ENCODE measurements at regions not wholly inside any gene's neighbourhood (a gene's known extent, or its start where the extent isn't known, plus 50 kb on each side); places are given as distances from the start of the nearest gene placed in this dataset.

DNA sequence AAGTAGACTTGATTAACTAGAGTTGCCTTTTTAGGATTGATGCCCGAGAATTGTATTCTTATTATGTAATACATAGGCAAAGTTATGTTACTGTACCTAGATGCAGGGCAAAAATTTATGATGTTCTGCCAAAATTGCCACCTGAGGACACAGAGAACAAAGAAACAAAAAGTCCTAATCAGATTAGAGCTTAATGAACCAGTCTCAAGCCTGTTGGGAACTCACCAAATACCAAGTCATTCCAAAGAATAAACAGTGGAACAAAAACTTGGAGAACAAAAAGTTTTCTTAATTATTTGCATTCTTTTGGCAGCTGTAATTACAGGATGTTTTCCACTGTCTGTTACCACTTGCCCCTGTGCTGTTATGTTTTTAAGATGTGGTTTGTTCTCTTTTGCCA is 154.7 kb upstream of the SGK1 start:
- no peak for DNase-seq

DNA sequence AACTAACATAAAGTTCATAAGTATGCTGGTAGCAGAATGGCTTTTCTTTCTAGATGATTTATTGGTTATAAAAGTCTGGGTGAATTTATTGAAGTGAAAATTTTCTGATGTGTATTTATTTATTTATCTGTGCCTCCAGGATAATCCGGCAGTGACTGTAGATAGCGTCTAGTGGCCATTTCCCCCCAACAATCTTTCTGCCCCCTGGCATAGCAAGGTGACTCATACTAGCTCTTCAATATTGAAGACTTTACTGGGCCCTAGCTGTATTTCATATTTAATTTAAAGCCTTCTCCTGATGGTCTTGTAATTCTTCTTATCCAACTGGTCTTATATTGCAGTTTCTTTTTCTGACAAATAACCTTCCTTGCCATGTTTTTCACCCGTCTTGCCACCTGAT is 154.1 kb upstream of the SGK1 start:
- peak; percentile 29 for DNase-seq

DNA sequence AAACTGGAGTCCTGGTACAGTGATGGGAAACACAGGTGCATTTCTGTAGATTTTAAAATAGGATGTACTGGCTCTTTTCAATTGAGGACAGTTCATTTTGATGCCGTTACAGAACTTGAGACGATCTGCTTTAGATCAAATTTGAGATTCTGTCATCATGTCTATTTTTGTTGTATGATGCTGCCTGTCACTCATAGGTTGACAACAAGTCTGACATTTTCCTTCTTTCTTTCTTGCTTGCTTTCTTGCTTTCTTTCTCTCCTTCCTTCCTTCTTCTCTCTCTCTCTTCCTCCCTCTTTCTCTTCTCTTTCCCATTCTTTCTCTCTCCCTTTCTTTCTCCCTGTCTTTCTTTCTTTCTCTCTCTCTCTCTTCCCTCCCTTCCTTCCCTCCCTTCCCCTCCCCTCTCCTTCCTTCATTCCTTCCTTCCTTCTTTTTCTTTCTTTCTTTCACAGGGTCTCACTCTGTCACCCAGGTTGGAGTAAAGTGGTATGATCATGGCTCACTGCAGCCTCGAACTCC is 152.6 kb upstream of the SGK1 start:
- no peak for DNase-seq

DNA sequence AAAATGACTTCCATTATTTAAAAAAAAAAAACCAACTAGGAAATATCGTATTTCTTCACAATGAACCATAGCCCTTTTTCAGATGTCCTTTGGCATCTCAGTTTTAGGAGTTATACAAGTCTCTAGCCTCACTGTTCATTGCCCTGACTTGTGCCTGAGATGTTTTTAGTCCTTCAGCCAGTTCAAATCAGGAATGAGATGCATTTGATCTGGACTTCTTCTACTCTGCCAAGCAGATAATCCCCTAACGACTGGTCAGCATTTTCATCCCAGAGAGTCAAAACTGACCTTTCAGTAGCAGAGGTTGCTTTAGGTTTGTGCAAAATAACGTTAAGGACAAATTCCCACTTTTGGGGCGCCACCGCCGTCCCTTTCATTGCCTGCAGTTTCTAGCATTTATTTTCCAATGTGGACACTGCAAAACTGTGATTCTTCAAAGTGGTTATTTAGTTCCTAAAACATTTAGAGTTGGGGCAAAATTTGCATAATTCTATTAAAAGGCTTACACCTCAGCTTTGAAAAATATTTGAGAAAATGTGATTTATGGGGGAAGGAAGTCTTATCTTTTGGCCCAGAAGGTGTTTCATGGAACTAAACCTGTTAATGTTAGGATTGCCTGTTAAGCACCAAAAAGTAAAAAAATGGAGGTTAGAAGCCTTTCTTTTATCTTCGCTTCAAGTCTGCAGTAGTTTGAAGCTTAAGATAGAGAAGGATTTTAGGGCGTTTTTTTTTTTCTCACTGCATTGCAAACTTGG is 152.0 kb upstream of the SGK1 start:
- no peak for DNase-seq

DNA sequence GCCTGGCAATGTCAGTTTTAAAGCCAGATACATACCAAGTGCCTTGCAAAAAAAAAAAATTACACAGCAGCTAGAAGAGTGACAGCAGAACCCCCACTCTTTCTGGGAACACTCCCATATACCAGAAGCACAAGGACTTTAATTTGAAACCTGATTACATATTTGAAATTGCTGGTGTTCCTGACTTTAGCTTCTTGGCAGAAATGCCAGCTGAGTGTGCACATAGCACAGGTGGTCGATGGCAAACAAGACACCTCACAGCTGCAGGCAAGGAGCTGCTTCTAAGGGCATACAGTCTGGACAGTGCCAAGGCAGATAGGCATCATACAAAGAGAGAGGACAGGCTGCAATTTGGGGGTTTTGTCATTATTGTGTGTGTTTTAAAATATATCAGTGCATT is 150.7 kb upstream of the SGK1 start:
- no peak for DNase-seq

DNA sequence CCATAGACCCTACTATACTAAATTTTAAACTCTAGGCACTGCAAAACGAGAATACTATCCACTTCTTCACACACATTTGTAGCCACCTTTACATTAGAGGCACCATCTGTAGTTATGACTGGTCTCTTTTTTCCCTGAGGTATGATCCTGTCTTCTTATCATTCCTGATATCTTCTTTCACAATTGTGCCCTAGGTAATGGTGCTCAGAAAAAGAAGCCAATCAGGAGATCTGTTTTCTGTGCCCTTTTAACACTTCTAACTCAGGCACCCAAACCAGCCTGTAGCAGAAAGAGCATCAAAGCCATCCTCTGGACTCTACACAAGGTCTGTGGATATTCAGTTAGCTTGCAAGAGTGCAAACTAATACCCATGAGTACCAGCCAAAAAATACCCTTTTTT is 149.7 kb upstream of the SGK1 start:
- no peak for DNase-seq

DNA sequence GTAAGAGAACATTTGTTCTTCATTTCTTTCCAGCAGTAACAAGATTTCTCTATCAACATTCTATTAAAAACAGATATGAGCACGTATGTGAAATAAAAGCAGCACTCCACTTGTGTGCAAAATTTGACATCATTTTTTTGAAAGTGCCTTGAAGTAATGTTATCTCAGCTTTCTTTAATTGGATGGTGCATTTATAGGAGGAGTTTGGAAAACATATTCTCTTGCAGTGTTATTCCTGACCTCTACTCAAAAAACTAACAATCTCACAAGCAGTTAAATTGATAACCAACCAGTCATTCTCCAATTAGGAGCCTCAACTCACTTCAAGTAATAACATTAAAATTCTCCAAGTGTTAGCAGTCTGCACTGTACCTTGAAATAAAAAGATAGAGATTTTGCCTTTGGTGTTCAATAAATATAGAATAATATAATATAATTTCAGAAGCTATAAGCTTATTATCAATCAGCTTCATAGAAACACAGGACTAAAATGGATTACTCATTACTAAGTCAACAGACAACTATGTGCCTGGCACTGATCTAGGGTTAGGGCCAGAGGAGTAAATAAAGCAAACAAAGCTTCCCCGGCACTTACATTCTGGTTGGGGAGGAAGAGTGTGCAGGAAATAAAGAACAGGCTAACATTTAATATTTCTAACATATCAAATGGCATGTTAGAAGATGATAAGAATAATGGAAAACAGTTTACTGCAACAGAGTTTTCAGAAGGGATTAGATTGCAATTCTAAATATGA is 149.0 kb upstream of the SGK1 start:
- DNase-seq, result peak; percentile 59

DNA sequence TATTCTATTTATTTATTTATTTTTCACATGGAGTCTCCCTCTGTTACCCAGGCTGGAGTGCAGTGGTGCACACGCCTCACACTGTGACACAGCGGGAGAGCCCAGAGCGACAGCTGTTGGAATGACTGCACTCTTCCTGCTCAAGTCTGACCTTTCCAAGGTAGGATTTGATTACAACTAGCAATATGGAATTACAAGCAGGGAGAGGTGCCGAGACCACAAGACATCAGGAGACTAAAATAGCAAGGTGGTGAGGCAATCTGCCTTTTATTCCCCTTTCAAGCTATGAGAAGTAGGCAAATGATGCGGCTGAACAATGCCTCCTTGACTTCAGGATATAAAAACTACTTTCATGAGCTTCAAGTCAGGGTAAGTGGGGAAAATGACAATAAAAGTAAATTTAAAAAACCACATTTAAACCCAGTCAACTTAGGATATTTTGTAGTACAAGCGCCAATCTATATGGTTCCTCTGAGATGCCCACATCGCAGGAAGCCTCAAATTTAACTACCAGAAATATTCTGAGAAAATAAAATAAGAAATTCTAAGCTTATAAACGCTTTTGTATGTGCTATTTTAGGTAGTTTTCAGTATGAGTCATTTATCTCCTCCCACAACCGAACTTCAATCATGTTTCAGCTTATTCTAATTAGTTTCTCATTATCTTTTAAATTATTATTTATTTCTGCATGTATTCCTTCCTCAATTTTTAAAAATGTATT is 146.9 kb upstream of the SGK1 start:
- peak; percentile 47 for DNase-seq

DNA sequence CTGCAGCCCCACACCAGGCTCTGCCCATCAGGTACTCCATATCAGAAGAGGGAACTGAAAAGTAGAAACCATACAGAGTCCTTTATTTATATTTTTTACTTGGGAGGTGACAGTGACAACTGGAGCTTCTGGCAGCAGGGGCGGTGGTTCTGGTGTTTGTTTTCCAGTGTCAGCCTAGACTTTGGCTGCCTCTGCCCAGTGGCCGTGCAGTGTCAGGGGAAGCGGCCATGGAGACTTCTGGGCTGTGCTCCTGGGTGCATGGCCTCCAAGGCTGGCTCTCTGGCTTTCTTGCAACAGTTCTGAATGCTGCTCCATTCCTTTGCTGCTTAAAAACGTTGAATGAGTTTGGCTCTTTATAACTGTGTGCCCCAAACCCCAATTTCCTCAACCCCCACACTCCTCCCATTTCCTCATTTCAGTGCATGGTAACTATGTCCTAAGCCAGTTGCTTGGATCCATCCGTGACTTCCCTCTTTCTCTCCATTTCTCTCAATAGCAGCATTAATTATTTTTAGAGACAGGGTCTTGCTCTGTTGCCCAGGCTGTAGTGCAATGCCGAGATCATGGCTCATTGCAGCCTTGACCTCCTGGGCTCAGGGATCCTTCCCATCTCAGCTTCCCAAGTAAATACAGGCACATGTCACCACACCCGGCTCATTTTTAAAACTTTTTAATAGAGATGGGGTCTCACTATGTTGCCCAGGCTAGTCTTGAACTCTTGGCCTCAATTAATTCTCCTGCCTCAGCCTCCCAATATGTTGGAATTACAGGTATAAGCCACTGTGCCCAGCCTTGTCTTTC is 141.1 kb upstream of the SGK1 start:
- DNase-seq, result no peak

DNA sequence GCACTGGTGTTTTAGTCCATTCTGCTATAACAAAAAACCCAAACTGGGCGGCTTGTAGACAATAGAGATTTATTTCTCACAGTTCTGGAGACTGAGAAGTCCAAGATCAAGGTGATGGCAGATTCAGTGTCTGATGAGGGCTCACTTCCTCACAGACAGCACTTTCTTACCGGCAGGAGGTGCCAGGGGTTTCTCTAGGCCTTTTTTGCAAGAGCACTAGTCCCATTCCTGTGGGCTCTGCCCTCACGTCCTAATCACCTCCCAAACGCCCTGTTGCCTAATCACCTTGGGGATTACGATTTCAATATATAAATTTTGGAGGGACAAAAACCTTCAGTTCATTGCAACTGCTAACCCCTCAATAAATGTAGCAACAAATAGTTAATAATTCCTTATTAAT is 140.0 kb upstream of the SGK1 start:
- DNase-seq, result no peak

DNA sequence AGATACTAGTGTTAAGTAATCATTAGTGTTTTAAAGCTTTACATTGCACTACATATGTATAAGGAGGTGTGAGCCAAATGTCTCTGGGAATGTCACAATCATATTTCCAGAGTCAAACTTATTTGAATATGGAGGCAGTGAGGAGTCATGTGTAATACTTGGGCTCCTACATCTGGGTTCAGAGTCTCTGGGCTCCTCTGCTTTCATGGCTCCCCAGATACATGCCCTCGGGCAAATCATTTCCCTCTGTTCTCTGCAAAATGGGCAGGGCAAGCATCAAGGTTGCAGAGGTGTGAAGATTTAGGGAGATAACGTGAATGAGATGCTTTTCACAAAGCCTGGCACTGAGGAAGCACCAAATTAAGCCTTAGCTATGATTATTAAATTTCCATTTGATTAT is 138.3 kb upstream of the SGK1 start:
- no peak for DNase-seq

DNA sequence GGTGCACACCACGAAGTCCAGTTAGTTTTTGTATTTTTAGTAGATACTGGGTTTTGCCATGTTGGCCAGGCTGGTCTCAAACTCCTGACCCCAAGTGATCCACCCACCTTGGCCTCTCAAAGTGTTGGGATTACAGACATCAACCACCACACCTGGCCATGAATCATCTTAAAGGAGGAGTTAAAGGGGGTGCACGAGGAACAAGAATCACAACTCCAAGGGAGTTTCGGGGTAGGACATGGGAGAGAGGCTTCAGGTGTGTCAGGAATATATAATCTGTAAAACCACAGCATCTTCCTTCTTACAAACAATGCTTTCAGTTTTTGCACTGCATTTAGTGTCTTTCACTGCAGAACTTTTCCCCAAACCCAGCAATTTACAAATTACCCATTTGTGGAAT is 137.4 kb upstream of the SGK1 start:
- DNase-seq, result no peak

DNA sequence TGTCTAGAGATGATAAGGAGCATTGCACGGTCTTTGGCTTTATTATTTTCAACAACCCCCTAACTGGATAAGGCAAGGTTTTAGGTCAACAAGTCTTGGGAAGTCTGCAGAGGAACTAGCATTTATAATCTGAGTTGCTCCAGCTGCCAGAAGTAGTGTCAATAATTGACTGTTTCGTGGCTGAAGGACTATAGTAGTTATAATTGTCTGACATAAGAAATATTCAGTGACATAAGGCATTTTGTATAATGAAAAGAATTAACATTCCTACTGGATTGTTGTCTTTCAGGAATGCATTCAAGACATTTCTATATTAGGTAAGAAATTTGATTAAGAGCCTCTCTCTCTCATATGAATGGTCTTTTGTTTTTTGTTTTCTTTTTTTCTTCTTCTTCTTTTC is 136.9 kb upstream of the SGK1 start:
- no peak for DNase-seq

DNA sequence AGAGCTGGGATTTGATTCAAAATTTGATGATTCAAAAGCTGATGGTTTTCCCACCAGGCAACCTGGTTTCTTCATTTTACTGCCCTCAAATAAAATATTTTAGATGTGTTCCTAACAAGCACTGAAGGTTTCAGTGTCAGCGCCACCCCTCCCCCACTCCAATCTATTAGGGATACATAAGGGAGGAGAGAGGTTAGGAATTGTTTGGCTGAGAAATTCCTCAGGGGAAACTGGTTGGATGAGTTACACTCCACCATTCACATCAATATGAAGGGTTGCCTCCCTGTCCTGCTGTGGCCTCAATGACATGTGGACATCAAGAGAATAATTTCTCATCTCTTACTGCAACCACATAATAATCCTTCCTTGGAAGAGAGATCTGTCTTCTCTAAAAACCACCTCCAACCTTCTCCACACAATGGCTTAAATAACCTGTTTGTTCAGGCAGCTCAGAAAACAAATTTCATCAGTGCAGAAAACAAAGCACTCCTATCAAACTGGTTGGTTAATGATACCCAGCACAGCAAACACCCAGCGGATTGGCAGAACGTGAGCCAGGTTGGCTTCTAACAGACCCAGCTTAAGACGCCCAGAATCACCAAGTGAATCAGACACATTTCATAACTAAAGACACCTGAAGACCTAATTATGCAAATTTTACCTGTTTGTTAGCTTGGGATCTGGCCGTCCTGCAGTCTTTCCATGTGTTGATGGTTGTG is 136.0 kb upstream of the SGK1 start:
- no peak for DNase-seq

DNA sequence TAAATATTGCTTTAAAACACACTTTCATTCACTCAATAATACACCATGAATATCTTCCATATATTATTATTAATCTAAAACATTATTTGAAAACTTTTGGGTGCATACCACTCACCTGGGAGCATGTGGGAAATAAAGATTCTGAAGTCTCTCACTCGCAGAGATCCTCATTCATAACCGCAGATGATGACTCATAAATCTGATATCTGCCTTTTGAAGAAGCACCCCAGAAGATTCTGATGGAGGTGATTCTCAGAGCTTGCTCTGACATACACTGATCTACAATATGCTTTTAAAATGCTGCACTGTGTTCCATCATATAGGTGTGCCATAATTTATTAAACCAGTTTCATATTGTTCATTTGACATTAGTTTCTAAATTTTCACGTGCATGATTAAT is 135.0 kb upstream of the SGK1 start:
- peak; percentile 27 for DNase-seq

DNA sequence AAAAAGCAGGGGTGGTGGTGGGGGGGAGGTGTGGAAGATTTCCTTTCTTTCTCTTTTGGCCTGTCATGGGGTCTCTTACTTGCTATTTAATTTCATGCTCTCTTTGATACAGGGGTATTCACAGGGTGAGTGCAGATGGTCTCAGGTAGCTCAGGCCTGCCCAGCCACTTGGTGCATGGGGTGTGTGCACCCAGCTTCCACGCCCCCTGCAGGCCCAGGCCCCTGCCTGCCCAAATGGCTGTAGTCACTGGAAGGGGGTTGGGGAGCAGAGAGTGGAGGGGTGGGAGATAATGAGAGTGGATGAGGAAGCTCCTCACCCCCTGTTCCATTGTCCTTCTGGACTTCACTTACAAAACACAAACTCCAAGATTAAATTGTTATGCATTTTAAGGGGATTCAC is 133.6 kb upstream of the SGK1 start:
- DNase-seq, result no peak

DNA sequence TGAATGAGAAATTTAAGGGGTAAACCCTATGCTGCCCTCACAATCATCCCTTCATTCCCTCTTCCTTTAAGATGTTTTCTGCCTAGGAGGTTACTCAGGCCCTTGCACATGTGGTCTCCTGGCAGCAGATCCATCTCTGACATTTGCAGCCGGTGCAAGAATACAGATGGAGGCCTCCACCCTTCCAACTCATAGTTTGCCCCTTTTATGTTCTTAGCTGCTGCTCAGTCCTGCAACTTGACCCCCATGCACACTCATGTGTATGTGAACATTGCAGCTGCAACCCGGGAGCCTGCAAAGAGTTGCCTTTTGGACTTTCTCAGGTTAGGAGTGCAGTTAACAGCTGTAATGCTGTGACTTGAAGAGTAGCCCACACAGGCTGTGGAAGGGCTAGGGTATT is 131.9 kb upstream of the SGK1 start:
- DNase-seq, result no peak

DNA sequence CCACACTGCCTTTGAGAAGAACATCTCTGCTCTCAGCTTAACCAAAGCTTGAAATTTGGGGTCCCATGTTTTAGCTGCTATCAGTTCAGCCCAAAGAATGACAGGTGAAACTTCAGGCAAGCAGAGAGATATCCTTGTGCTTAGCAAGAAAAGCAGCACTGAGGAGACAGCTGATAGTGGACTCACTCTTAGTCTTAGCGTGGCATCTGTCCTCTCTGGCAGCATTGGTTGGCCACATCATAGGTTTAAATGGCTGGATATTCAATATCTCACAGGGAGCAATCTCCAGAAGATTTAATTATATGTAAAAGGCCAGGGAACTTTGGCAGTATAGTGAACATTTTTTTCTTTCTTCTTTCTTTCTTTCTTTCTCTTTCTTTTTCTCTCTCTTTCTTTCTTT is 131.1 kb upstream of the SGK1 start:
- DNase-seq, result no peak

DNA sequence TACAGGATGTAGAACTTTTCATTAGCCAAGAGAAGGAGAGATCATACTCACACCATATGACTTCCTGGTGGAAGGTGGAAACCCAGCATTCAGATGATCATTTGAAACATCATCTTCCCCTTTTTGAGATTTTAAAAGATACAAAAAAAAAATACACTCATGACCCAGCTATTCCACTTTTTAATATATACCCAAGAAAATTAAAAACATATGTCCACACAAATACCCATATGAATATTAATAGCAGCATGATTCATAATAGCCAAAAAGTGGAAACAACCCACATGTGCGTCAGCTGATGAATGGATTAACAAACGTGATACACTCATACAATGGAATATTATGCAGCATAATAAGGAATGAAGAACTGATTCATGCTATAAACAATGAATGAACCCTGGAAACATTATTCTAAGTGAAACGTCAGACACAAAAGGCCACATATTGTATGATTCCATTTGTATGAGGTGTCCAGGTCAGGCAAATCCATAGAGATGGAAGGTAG is 130.0 kb upstream of the SGK1 start:
- DNase-seq, result peak; percentile 94

DNA sequence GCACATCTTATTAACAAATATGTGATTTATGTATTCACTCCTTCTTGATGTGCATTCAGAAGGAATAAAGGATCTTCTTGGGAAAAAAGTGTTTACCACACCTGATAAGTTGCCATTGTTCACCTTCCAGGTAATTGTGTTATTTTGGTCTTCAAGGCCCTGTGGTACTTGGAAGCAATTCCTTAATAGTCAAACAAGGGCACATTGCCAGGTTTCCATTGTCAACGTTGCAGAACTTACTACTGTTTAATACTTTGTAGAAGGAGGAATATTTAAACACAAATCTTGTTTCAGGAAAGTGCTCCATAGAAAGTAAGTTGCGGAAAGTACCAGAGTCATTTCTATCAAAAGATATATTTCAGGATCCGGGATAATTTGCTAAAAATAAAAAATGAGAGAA is 129.5 kb upstream of the SGK1 start:
- DNase-seq, result peak; percentile 31

DNA sequence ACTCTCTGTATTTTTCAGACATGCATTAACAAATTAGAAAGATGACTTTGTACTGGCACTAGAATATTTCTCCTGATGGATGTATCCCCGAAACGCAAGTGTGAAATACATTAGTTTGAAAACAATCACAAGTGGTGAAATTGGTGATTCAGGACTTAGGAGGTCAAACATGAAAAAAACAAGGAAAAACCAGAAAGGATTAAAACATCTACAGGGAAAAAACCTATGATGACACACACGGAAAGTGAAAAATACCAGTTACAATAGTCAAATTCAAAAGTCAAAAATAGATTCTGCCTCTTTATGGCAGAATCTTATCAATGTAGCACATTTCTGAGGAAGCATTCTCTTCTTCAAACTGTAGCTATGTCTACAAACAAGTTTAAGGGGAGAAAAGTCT is 129.0 kb upstream of the SGK1 start:
- DNase-seq, result no peak

DNA sequence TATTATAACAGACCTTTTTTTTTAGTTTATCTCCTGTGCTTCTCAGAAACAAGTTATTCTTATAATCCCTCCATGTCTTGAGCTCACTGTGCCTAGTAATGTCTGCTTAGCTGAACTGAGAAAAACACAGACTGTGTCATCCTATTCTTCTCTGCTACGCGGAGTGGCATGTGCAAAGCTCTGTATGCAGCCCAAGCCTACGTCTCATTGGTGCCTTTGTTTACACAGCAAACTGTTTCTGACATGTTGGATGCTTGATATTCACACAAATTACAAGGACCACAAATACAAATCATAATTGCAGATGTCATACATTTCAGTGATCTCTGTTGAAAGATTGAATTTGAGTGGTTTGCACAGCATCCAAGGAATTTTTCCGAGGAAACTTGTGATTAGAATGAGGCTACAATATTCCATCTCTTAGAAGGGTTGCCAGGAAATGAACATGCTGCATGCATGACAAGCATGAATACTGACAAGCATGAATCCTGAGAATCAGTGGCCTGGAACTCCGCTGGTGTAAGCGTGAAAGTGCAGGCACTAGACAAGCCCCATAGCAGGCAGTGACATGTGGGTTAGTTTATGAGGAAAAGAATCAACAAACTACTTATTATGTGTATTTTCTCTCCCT is 128.4 kb upstream of the SGK1 start:
- peak; percentile 43 for DNase-seq

Data from EL (cell line).